LNCaP clone FGC (cell line): ENCODE measurements at regions not wholly inside any gene's neighbourhood (a gene's known extent, or its start where the extent isn't known, plus 50 kb on each side); places are given as distances from the start of the nearest gene placed in this dataset.
"Not testable (repeated sequence)": the region's sequence is repeated elsewhere in the genome, so short reads cannot be mapped to it uniquely, and the experiment has no call there.

Source experiments
- DNase-seq: peaks from one replicate; pipeline ENCODE4 v3.0.0-alpha.2; 2011; ENCODE audit warnings: low read depth
- H3K4me3 ChIP-seq: 2 replicates; pipeline ENCODE4 v1.5.1; 2011; ENCODE audit warnings: mild to moderate bottlenecking, low read depth, low read length, control low read depth
- CTCF ChIP-seq: IDR thresholded peaks from 2 replicates; pipeline ENCODE4 v1.5.1; 2012; ENCODE audit warnings: mild to moderate bottlenecking; ENCODE audit not compliant: control insufficient read depth, insufficient read depth; ENCODE audit errors: extremely low read depth

- no peak for TF ChIP-seq CTCF
- H3K4me3 ChIP-seq: no peak overlapping the region
- no peak for DNase-seq
Measured at GRCh38 chr9:28981711-28982110, 1408.4 kb upstream of the C9orf72 start.

GRCh38 chr9:28984016-28984415 lies 1410.7 kb upstream of the C9orf72 start:
- no peak for DNase-seq
- TF ChIP-seq CTCF: no peak
- H3K4me3 ChIP-seq: no peak overlapping the region

GRCh38 chr9:28990009-28990408 lies 1416.7 kb upstream of the C9orf72 start:
- H3K4me3 ChIP-seq, DNase-seq: not testable (repeated sequence)

GRCh38 chr9:28999057-28999456 lies 1425.8 kb upstream of the C9orf72 start:
- DNase-seq: no peak
- H3K4me3 ChIP-seq: no peak overlapping the region
- TF ChIP-seq CTCF: no peak

- TF ChIP-seq CTCF: no peak
- H3K4me3 ChIP-seq: no peak overlapping the region
- no peak for DNase-seq
Measured at GRCh38 chr9:28999806-29000205, 1426.5 kb upstream of the C9orf72 start.

- no peak overlapping the region for H3K4me3 ChIP-seq
- no peak for TF ChIP-seq CTCF
- DNase-seq: no peak
Measured at GRCh38 chr9:29001006-29001405, 1427.7 kb upstream of the C9orf72 start.

- DNase-seq: no peak
- no peak for TF ChIP-seq CTCF
- no peak overlapping the region for H3K4me3 ChIP-seq
Measured at GRCh38 chr9:29004988-29005387, 1431.7 kb upstream of the C9orf72 start.

GRCh38 chr9:29006628-29007027 lies 1433.3 kb upstream of the C9orf72 start:
- no peak for DNase-seq
- H3K4me3 ChIP-seq: no peak overlapping the region
- TF ChIP-seq CTCF: no peak
